Tibial nerve (tissue), 4 donors: ENCODE measurements at regions not wholly inside any gene's neighbourhood (a gene's known extent, or its start where the extent isn't known, plus 50 kb on each side); places are given as distances from the start of the nearest gene placed in this dataset.

ENCODE experiments used
- CTCF ChIP-seq, 5 experiments: fragments of 200-600 bp in 3 of 5; fragments of 450-650 bp in 2 of 5; sonication (generic) in 3 of 5; IDR thresholded peaks; one replicate each; pipeline ENCODE4 v1.5.1; 2016 to 2019; ENCODE audit warnings: antibody characterized with exemption in 5 of 5, mild to moderate bottlenecking in 3 of 5, moderate library complexity in 2 of 5
- EP300 ChIP-seq, 2 donors: sonication (generic); formaldehyde crosslinking; IDR thresholded peaks; one replicate each; pipeline ENCODE4 v1.6.1; 2017; ENCODE audit warnings: antibody characterized with exemption in 2 of 2, mild to moderate bottlenecking in 1 of 2

- TF ChIP-seq CTCF (IDR thresholded peaks at IDR 0.05) (no peak), EP300 (IDR thresholded peaks at IDR 0.05) (no peak)
Measured at GRCh38 chr11:98107736-98108135, 913.0 kb upstream of the CNTN5 start.
